ENCODE measurements at regions not wholly inside any gene's neighbourhood (a gene's known extent, or its start where the extent isn't known, plus 50 kb on each side); places are given as distances from the start of the nearest gene placed in this dataset.

DNA sequence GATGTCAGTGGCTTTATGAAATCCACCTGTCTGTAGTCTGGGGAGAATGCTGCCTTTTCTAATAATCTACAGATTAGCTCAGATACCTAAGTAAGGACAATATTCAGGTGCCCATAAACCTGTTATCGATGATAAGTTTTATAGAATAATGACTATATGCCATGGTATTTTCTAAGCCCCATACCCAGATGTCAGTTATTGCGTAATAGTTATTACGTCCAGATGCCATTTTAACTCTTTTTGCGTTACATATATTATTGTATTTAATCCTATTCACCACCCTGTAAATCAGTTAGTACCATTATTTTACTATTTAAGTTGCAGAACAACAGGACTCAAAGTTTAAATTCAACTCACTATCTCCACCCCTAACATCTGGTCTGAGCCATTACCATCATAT lies 1343.9 kb upstream of the ACO1 start:
- TF ChIP-seq, protein P1, sequence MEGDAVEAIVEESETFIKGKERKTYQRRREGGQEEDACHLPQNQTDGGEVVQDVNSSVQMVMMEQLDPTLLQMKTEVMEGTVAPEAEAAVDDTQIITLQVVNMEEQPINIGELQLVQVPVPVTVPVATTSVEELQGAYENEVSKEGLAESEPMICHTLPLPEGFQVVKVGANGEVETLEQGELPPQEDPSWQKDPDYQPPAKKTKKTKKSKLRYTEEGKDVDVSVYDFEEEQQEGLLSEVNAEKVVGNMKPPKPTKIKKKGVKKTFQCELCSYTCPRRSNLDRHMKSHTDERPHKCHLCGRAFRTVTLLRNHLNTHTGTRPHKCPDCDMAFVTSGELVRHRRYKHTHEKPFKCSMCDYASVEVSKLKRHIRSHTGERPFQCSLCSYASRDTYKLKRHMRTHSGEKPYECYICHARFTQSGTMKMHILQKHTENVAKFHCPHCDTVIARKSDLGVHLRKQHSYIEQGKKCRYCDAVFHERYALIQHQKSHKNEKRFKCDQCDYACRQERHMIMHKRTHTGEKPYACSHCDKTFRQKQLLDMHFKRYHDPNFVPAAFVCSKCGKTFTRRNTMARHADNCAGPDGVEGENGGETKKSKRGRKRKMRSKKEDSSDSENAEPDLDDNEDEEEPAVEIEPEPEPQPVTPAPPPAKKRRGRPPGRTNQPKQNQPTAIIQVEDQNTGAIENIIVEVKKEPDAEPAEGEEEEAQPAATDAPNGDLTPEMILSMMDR (IDR thresholded peaks at IDR 0.05; ENCODE audit: low read length): no peak
- no peak for TF ChIP-seq EZH2phosphoT487 (IDR thresholded peaks at IDR 0.05; ENCODE audit: low read length)
